Skeletal muscle satellite cell (primary cell): ENCODE measurements at regions not wholly inside any gene's neighbourhood (a gene's known extent, or its start where the extent isn't known, plus 50 kb on each side); places are given as distances from the start of the nearest gene placed in this dataset.

Source experiments
- H3K27me3 ChIP-seq: 2 replicates; pipeline ENCODE4 v1.7.0; 2013; ENCODE audit warnings: low read length; ENCODE audit not compliant: control insufficient read depth, insufficient read depth
- H3K36me3 ChIP-seq: 2 replicates; pipeline ENCODE4 v1.7.0; 2013; ENCODE audit warnings: mild to moderate bottlenecking, control low read depth, low read length; ENCODE audit not compliant: insufficient read depth
- H3K4me1 ChIP-seq: 2 replicates; pipeline ENCODE4 v1.7.0; 2013; ENCODE audit warnings: low read length; ENCODE audit not compliant: control insufficient read depth, insufficient read depth
- H3K4me2 ChIP-seq: 2 replicates; pipeline ENCODE4 v1.7.0; 2013; ENCODE audit warnings: mild to moderate bottlenecking, low read length
- H3K4me3 ChIP-seq: 2 replicates; pipeline ENCODE4 v1.7.0; 2013; ENCODE audit warnings: low read length
- H3K9ac ChIP-seq: 2 replicates; pipeline ENCODE4 v1.7.0; 2013; ENCODE audit warnings: mild to moderate bottlenecking, low read depth, low read length, moderate library complexity
- H3K9me3 ChIP-seq: replicated peaks from 2 replicates; pipeline ENCODE4 v1.7.0; 2013; ENCODE audit warnings: mild to moderate bottlenecking, control low read depth, low read length

DNA sequence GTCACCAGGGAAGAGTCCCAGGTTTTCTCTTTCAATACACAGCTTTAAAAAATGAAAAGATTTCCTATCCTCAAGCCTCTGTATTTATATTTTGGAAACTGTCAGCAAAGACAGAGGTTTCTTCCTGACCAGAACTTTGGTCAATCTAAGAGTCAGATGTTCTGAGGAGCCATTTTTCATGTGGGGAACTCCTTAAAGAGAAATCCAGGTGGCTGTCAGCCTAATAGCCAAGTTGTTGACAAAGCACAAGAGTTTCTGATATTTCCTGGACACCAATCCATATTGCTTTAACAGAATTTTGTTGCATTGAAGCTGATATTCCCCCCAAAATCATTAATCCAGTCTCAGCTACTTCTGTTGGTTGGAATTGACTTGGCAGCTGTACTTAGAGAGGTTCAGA, 318.6 kb upstream of the NFIA start:
- H3K4me2 ChIP-seq = no peak overlapping the region
- H3K36me3 ChIP-seq = no peaks in the 10 kb centered on the region
- no peak overlapping the region for H3K9ac ChIP-seq

DNA sequence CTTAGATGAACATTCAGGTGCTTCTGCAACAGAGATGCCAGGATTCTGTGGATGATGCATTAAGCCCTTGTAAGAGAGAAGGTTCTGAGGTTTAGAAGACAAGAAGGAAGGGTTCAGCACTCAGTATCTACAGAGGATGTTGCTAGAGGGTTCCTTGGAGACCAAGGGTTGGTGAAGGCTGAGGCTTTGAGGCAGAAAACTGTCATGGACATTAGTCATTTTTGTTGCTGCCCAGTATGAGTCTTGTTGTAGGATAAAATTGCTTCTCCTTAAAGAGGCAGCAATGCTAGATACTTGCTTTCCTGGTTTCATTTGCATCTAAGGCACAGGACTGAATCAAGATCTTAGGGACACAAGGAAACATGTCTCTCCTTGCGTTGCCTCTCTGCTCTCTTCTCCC, 319.4 kb upstream of the NFIA start:
- Histone ChIP-seq H3K9ac (no peak overlapping the region), H3K36me3 (no peaks in the 10 kb centered on the region), H3K4me2 (no peak overlapping the region), H3K27me3 (no peaks in the 10 kb centered on the region), H3K4me3 (no peak overlapping the region), H3K9me3 (no peaks in the 10 kb centered on the region), H3K4me1 (peaks cover 16% of the 10 kb centered on the region)

More for the DNA sequence above, 318.6 kb upstream of the NFIA start:
- Histone ChIP-seq H3K4me1 (peaks cover 16% of the 10 kb centered on the region), H3K27me3 (no peaks in the 10 kb centered on the region), H3K4me3 (no peak overlapping the region), H3K9me3 (no peaks in the 10 kb centered on the region)

DNA sequence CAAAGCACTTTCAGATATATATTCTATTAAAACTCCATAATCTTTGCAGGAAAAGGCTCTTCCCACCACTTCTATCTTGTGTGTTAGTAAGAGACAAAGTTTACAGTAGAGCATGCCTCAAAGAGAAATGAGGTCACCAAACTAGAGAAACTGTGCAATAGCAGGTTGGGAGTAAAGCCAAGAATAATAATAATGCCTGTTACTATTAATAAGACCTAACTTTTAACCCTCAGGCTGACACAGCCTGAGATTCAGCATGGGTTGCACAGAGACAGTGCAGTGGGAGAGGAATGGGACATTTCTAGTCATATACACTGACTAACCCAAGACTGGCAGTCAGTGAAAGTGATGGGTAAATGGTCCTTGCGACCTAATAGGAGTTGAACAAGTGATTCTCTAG, 320.2 kb upstream of the NFIA start:
- Histone ChIP-seq H3K4me3 (no peak overlapping the region), H3K4me2 (peak overlapping the region; percentile 5), H3K36me3 (no peaks in the 10 kb centered on the region), H3K4me1 (peaks cover 16% of the 10 kb centered on the region), H3K9me3 (no peaks in the 10 kb centered on the region), H3K27me3 (no peaks in the 10 kb centered on the region), H3K9ac (no peak overlapping the region)

DNA sequence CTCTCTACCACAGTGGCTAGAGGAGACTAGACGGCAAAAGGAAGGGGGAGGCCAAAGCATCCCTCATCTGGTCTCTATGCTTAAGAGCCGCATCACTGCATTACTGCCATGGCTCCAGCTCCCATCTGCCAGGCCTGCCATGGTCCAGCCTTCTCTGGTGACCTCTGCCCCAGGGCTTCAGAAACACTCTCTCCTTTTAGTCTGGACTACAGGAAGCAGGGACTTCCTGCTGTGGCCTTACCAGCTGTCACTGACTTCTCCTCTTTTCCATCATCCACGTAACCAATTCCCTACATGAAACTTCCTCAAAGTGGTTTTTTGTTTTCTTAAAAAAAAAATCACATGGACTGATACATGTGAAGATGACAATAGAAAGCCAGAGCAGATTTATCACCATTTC, 323.1 kb upstream of the NFIA start:
- H3K36me3 ChIP-seq = no peaks in the 10 kb centered on the region
- no peak overlapping the region for H3K9ac ChIP-seq
- no peak overlapping the region for H3K4me3 ChIP-seq
- no peaks in the 10 kb centered on the region for H3K27me3 ChIP-seq
- H3K9me3 ChIP-seq = no peaks in the 10 kb centered on the region
- H3K4me2 ChIP-seq = no peak overlapping the region
- H3K4me1 ChIP-seq = peaks cover 16% of the 10 kb centered on the region

DNA sequence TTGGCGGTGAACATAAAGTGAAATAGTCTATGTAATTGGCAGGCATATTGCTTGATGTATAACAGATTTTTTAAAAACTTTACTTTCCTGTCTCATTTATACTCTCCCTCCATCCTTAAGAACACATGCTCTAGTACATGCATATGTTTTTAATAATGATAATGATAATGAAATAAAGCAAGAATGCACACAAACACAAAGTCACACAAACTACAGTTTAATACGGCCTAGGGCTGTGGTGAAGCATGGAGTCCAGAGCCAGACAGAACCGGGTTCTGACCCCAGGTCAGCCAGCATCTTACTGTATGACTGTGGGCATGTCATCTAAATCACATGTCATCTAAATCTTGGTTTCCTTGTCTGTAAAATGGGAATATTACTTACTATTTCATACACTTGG, 324.9 kb upstream of the NFIA start:
- H3K4me2 ChIP-seq = no peak overlapping the region
- H3K9ac ChIP-seq = no peak overlapping the region
- H3K27me3 ChIP-seq = no peaks in the 10 kb centered on the region
- H3K9me3 ChIP-seq = no peaks in the 10 kb centered on the region
- H3K4me3 ChIP-seq = no peak overlapping the region
- peaks cover 8% of the 10 kb centered on the region for H3K4me1 ChIP-seq
- H3K36me3 ChIP-seq = no peaks in the 10 kb centered on the region

DNA sequence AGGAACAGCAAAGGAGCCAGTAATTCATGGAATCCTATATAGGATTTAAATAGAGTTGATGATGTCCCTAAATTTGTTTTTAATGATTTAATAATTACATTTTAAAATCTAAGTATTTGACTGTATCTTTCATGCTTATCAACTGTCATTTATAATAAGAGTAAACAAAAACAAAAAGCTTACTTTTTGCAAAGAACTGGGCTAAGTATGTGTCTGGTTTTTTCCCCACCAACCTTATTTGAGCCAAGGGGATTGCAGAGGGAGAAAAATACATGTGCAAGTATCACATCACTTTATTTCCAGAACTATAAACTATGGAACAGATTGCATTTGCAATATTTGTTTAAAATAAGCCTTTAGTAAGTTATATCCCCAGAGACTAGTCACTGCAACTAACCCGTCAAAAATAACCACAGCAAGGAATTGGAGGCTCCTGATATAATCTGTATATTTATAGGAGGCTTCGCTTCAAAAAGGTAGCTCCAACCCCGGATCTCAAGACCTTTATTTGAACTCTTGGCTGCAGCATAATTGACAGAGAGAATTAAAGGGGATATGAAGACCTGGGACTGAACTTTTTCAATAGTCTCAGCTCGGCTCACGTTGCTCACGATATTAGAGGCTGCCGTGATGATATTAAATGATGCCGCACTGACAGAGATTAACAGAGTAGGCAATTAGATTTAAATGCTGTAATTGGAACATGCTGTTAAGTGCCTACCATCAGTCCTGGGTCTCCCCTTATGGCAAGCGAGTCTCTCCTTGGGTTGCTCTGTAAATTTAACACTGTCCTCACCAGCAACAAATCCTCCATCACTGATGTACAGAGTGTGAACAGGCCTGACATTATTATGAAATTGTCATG, 329.1 kb upstream of the NFIA start:
- H3K4me3 ChIP-seq = no peak overlapping the region
- H3K9ac ChIP-seq = no peak overlapping the region
- H3K4me1 ChIP-seq = no peaks in the 10 kb centered on the region
- H3K27me3 ChIP-seq = no peaks in the 10 kb centered on the region
- H3K9me3 ChIP-seq = no peaks in the 10 kb centered on the region
- H3K36me3 ChIP-seq = no peaks in the 10 kb centered on the region
- H3K4me2 ChIP-seq = no peak overlapping the region

DNA sequence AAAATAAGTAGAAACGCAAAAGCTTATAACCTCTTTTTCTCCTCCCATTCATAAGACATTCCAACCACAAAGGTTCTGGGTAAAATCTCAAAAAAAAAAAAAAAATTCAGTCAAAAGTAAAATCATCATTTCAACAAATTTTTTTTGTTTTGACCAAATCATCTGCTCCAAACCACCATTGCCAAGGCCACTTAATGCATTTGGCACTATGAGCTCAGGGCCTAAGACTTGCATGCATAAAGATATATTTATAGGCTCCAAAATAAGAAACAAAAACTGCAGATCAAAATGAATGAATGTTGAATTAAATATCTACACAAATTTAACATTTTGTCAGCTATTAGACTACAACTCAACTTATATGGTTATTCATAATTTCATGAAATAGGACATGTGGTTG, 331.1 kb upstream of the NFIA start:
- no peak overlapping the region for H3K9ac ChIP-seq
- no peaks in the 10 kb centered on the region for H3K9me3 ChIP-seq
- no peak overlapping the region for H3K4me3 ChIP-seq
- no peaks in the 10 kb centered on the region for H3K36me3 ChIP-seq
- H3K27me3 ChIP-seq = no peaks in the 10 kb centered on the region
- no peak overlapping the region for H3K4me2 ChIP-seq
- H3K4me1 ChIP-seq = peaks cover 8% of the 10 kb centered on the region

DNA sequence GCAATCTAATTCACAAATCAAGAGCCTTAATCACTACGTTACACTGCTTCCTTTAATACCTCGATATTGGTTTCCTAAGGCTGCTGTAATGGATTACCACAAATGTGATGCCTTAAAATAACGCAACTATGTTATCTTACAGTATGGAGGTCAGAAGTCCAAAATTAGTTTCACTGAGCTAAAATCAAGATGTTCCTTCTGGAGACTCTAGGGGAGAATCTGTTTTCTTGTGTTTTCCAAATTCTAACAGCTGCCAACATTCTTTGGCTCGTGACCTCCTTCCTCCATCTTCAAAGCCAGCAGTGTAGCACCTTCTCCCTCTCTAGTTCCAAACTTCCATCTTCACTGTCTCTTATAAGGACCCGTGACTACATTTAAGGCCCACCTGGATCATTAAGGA, 335.0 kb upstream of the NFIA start:
- Histone ChIP-seq H3K4me3 (no peak overlapping the region), H3K4me2 (no peak overlapping the region), H3K9ac (no peak overlapping the region), H3K27me3 (no peaks in the 10 kb centered on the region), H3K36me3 (no peaks in the 10 kb centered on the region), H3K9me3 (no peaks in the 10 kb centered on the region), H3K4me1 (peaks cover 13% of the 10 kb centered on the region)

DNA sequence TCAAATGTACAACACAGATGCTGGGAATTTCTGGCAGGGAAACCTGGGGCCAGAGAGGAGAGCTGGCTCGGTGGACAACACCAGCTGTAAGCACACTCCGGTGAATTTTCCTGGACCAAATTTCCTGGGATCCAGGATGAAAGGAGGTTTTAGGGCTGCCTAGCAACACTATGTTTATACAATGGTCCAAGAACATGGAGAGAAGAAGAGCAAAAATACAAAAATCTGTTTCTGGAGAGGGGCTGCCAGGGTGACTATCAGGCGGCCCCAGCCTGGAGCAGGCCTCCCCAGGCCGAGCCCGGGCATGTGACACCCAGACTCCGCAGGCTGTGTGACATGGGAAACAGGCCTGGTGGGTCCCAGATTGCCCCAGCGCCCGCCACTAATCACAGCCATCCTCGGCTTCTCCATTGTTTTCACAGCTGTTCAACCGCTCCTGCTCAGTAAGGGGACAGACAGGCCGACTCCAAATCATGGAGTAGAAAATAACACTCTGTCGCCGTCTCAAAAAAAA, 336.0 kb upstream of the NFIA start:
- Histone ChIP-seq H3K4me1 (peaks cover 13% of the 10 kb centered on the region), H3K4me3 (no peak overlapping the region), H3K27me3 (no peaks in the 10 kb centered on the region), H3K4me2 (no peak overlapping the region), H3K9ac (peak overlapping the region; percentile 57), H3K36me3 (no peaks in the 10 kb centered on the region), H3K9me3 (no peaks in the 10 kb centered on the region)

DNA sequence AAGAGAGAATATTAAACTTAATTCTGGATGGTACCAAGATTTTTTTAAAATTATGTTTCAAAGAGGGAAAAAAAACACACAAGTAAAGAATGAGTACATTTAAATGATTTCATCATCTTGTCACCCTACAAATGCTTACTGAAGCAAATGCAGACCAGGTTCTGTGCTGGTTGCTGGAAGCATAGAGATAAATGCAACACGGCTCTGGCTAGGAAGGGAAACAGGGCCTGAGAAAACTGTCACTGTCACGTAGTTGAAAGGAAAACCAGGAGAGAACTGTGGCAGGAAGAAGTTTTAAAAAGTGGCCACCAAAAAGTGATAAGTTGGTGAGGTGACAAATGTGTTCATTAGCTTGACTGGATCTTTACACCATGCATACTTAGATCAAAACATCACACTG, 336.9 kb upstream of the NFIA start:
- H3K4me1 ChIP-seq = peaks cover 13% of the 10 kb centered on the region
- no peak overlapping the region for H3K4me3 ChIP-seq
- no peak overlapping the region for H3K9ac ChIP-seq
- no peaks in the 10 kb centered on the region for H3K36me3 ChIP-seq
- H3K9me3 ChIP-seq = no peaks in the 10 kb centered on the region
- no peaks in the 10 kb centered on the region for H3K27me3 ChIP-seq
- H3K4me2 ChIP-seq = no peak overlapping the region

DNA sequence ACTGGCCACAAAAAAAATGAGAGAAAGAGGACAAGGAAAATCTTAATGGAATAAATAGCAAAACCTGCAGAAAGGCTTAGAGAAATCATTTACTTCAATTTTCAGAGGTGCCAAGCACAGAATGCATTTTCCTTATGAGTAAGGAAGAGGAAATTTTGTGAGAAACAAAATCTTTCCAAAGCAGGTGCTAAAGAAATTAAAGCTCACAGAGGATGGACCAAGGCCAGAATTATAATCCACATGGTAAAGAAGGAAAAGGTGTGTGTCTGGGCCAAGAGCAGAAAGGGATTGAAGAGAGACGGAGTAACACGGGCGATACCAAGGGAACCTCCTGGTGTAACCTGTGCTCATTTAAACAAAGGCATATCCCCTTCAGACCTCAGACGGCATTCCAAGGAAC, 340.0 kb upstream of the NFIA start:
- H3K27me3 ChIP-seq = no peaks in the 10 kb centered on the region
- no peak overlapping the region for H3K4me3 ChIP-seq
- H3K4me2 ChIP-seq = no peak overlapping the region
- H3K9me3 ChIP-seq = no peaks in the 10 kb centered on the region
- no peaks in the 10 kb centered on the region for H3K36me3 ChIP-seq
- H3K9ac ChIP-seq = no peak overlapping the region
- H3K4me1 ChIP-seq = peaks cover 13% of the 10 kb centered on the region

DNA sequence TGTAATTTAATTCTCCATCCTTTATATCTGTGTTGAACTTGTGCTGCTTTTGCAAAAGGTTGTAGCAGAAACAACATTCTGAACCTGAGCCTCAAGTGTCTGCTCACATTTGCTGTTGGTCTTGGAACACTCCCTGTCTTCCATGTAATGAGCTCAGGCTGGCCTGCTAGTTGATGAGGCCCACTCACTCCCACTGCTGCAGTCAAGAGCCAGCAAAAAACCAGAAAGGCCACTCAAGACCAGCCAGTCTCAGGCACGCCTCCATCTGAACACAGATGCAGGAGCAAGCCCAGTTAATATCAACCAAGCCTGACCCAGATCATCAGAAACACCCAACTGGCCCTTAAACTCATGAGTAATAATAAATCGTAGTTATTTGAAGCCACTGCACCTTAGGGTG, 342.2 kb upstream of the NFIA start:
- no peak overlapping the region for H3K9ac ChIP-seq

More for the DNA sequence above, 342.2 kb upstream of the NFIA start:
- Histone ChIP-seq H3K4me1 (no peaks in the 10 kb centered on the region), H3K4me2 (no peak overlapping the region), H3K4me3 (no peak overlapping the region), H3K27me3 (no peaks in the 10 kb centered on the region), H3K9me3 (no peaks in the 10 kb centered on the region), H3K36me3 (no peaks in the 10 kb centered on the region)
